ENCODE measurements at regions not wholly inside any gene's neighbourhood (a gene's known extent, or its start where the extent isn't known, plus 50 kb on each side); places are given as distances from the start of the nearest gene placed in this dataset.

- no peak for TF ChIP-seq CTCF (IDR thresholded peaks at IDR 0.05; ENCODE audit: low read length)
- TF ChIP-seq EZH2 (IDR thresholded peaks at IDR 0.05; ENCODE audit: borderline replicate concordance, low read length), result no peak
Measured at GRCh38 chr10:107829161-107829560, 664.7 kb upstream of the SORCS1 start.

Measured in OCI-LY1 (cell line).